Smooth muscle cell (in vitro differentiated cells): ENCODE measurements at regions not wholly inside any gene's neighbourhood (a gene's known extent, or its start where the extent isn't known, plus 50 kb on each side); places are given as distances from the start of the nearest gene placed in this dataset.

ENCODE experiments used
- DNase-seq: peaks from one replicate; lab custom pipeline; 2025; ENCODE audit not compliant: unreplicated experiment; lab: John Stamatoyannopoulos, UW
- H2AFZ ChIP-seq: fragments of 200-600 bp; sonication (generic); 2 replicates; pipeline ENCODE4 v1.6.0; 2016; ENCODE audit warnings: antibody characterized with exemption, low read depth, mild to moderate bottlenecking
- H3F3A ChIP-seq: fragments of 200-600 bp; sonication (generic); 2 replicates; pipeline ENCODE4 v1.6.0; 2017; ENCODE audit warnings: antibody characterized with exemption, low read depth
- H3K27ac ChIP-seq: fragments of 200-600 bp; sonication (generic); 2 replicates; pipeline ENCODE4 v1.5.1; 2016; ENCODE audit warnings: low read depth, mild to moderate bottlenecking
- H3K27me3 ChIP-seq: fragments of 200-600 bp; sonication (generic); 2 replicates; pipeline ENCODE4 v1.6.1; 2016; ENCODE audit warnings: low read depth, mild to moderate bottlenecking
- H3K36me3 ChIP-seq: fragments of 200-600 bp; sonication (generic); 2 replicates; pipeline ENCODE4 v1.5.1; 2016; ENCODE audit warnings: low read depth
- H3K4me1 ChIP-seq: fragments of 200-600 bp; sonication (generic); 2 replicates; pipeline ENCODE4 v1.5.1; 2016; ENCODE audit warnings: low read depth
- H3K4me2 ChIP-seq: fragments of 200-600 bp; sonication (generic); 2 replicates; pipeline ENCODE4 v1.6.0; 2016; ENCODE audit warnings: mild to moderate bottlenecking
- H3K4me3 ChIP-seq: fragments of 200-600 bp; sonication (generic); 2 replicates; pipeline ENCODE4 v1.5.1; 2016; ENCODE audit warnings: mild to moderate bottlenecking
- H3K79me2 ChIP-seq: fragments of 200-600 bp; sonication (generic); 2 replicates; pipeline ENCODE4 v1.6.0; 2016; ENCODE audit warnings: low read depth, mild to moderate bottlenecking
- H3K9ac ChIP-seq: fragments of 200-600 bp; sonication (generic); 2 replicates; pipeline ENCODE4 v1.6.0; 2016; ENCODE audit warnings: low read depth
- H3K9me3 ChIP-seq: fragments of 200-600 bp; sonication (generic); replicated peaks from 2 replicates; pipeline ENCODE4 v1.5.1; 2016; ENCODE audit warnings: low read depth
- H4K20me1 ChIP-seq: fragments of 200-600 bp; sonication (generic); 2 replicates; pipeline ENCODE4 v1.6.0; 2016; ENCODE audit warnings: low read depth
- CTCF ChIP-seq: fragments of 200-600 bp; sonication (generic); IDR thresholded peaks from 2 replicates; pipeline ENCODE4 v1.5.1; 2017; ENCODE audit warnings: borderline replicate concordance, mild to moderate bottlenecking, antibody characterized with exemption; ENCODE audit not compliant: insufficient read depth, poor library complexity, severe bottlenecking
- whole genome bisulfite sequencing: methylation state at CpG from one replicate; pipeline ENCODE4 v1.1.7; 2016; ENCODE audit warnings: low lambda C conversion rate; 5-methylcytosine and 5-hydroxymethylcytosine counted together

DNA sequence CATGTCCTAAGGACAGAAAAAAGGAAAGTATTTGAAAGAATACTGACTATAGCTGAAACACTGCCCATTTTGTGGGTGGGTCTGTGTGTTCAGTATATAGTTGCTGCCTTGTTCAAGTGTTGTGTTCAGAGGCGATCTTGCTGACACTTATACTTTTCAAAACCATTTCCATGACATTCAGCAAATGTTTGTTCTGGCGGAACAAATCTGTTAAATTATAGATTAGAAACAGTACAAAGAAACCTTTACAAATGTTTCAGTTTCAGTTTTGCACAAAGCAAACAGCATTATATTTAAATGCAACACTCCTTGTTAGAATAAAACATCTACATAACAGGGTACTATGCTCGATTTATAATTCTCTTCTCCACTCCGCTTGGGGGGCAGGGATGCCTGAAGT is 2276.3 kb downstream of the MAT2B start:
- Histone ChIP-seq H3K79me2 (no peaks in the 10 kb centered on the region), H3K4me2 (no peak overlapping the region), H3K4me1 (no peaks in the 10 kb centered on the region), H3K36me3 (no peaks in the 10 kb centered on the region), H3F3A (no peaks in the 10 kb centered on the region), H3K4me3 (no peak overlapping the region), H4K20me1 (no peaks in the 10 kb centered on the region), H3K9ac (no peak overlapping the region), H2AFZ (no peak overlapping the region), H3K27ac (no peak overlapping the region), H3K27me3 (no peaks in the 10 kb centered on the region), H3K9me3 (no peaks in the 10 kb centered on the region)
- WGBS = 93% methylated on average over 4 of the region's 4 CpGs
- DNase-seq = no peak
- no peak for TF ChIP-seq CTCF

DNA sequence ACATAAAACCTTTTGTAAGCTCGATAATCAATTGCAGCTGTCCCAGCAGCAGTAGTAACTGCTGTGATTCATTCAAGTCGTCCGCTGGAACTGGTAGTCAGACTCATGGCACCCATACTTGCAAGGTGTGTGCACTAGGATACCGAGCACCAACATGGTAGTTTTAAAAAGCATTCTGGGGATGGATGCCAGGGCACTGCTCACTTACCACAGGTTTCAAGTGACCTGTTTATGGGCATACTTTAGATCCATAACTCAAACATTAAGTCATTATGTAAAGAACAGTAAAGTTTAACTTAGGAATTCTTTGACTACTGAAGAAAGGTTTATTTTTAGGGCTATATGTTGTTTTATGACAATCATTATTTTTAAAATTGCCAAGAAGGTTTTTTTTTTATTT is 2277.6 kb downstream of the MAT2B start:
- TF ChIP-seq CTCF = no peak
- H3K4me1 ChIP-seq = no peaks in the 10 kb centered on the region
- WGBS = 88% methylated on average over 4 of the region's 4 CpGs
- no peaks in the 10 kb centered on the region for H3K36me3 ChIP-seq
- DNase-seq = no peak
- no peak overlapping the region for H3K9ac ChIP-seq
- H3F3A ChIP-seq = no peaks in the 10 kb centered on the region
- no peaks in the 10 kb centered on the region for H4K20me1 ChIP-seq
- H2AFZ ChIP-seq = no peak overlapping the region
- no peaks in the 10 kb centered on the region for H3K79me2 ChIP-seq
- H3K4me2 ChIP-seq = no peak overlapping the region
- H3K27me3 ChIP-seq = no peaks in the 10 kb centered on the region
- no peaks in the 10 kb centered on the region for H3K9me3 ChIP-seq
- H3K4me3 ChIP-seq = no peak overlapping the region
- H3K27ac ChIP-seq = no peak overlapping the region

DNA sequence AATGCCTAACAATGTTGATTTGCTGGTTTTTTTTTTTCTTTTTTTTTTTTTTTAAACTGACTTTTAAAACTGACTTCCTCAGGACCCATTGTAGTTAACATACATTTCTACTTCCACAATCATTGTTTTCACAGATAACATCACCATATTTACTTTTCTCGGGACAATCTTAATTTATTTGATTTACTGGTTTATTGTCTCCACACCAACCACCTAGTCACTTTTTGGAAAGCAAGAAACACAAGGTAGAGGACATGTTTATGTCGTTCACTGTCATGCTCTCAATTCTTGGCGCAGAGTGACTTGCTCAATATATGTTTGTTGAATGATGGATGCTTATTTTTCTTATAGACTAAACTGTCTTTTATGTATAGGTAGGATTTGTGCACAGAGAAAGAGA is 2280.7 kb downstream of the MAT2B start:
- H2AFZ ChIP-seq = no peak overlapping the region
- no peaks in the 10 kb centered on the region for H3K36me3 ChIP-seq
- H4K20me1 ChIP-seq = no peaks in the 10 kb centered on the region
- no peak overlapping the region for H3K4me3 ChIP-seq
- H3K79me2 ChIP-seq = no peaks in the 10 kb centered on the region
- no peaks in the 10 kb centered on the region for H3K9me3 ChIP-seq
- no peak overlapping the region for H3K4me2 ChIP-seq
- no peak for DNase-seq
- H3F3A ChIP-seq = no peaks in the 10 kb centered on the region
- WGBS = 89% methylated on average over 3 of the region's 3 CpGs
- TF ChIP-seq CTCF = no peak
- no peaks in the 10 kb centered on the region for H3K27me3 ChIP-seq
- no peak overlapping the region for H3K9ac ChIP-seq
- no peak overlapping the region for H3K27ac ChIP-seq
- no peaks in the 10 kb centered on the region for H3K4me1 ChIP-seq

DNA sequence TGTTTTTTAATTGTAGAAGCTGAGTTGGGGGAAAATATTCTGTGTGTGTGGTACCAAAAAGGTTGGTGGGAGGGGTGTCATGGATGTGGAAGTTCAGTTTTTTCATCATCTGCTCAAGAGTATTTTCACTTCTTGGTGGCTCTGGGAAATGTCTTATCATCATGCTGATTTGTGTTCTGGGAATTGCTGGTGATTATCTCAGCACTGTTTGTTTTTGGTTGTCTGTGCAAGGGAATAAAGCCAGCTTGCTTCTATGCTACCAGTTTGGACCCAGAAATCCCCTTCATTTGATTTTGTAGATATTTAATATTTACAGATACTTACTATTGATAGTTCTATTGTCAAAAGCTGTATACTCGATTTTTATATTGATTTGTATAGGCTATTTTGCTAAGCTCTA is 2289.7 kb downstream of the MAT2B start:
- TF ChIP-seq CTCF = no peak
- no peaks in the 10 kb centered on the region for H3K79me2 ChIP-seq
- no peaks in the 10 kb centered on the region for H3K4me1 ChIP-seq
- H2AFZ ChIP-seq = peak overlapping the region; percentile 11
- H3K27me3 ChIP-seq = no peaks in the 10 kb centered on the region
- no peak overlapping the region for H3K4me3 ChIP-seq
- H3K36me3 ChIP-seq = no peaks in the 10 kb centered on the region
- no peak overlapping the region for H3K9ac ChIP-seq
- WGBS = 88% methylated on average over 1 of the region's 1 CpG
- H3K9me3 ChIP-seq = no peaks in the 10 kb centered on the region
- no peaks in the 10 kb centered on the region for H3F3A ChIP-seq
- no peak for DNase-seq
- no peaks in the 10 kb centered on the region for H4K20me1 ChIP-seq
- no peak overlapping the region for H3K27ac ChIP-seq
- H3K4me2 ChIP-seq = no peak overlapping the region
